CD4-positive, CD25-positive, alpha-beta regulatory T cell (primary cell): ENCODE measurements at regions not wholly inside any gene's neighbourhood (a gene's known extent, or its start where the extent isn't known, plus 50 kb on each side); places are given as distances from the start of the nearest gene placed in this dataset.

Experiments
- ATAC-seq, 2 donors: fragments of 150-1000 bp; cut with Tn5 transposase; one replicate each; pipeline ENCODE4 v1.10.0; 2021; ENCODE audit warnings: low read depth in 2 of 2, moderate number of reproducible peaks in 2 of 2, moderate library complexity in 1 of 2
- DNase-seq, 3 donors: peaks; one replicate each; pipeline versions ENCODE4 v3.0.0 to v3.0.0-alpha.2; 2012 to 2022; ENCODE audit warnings: mixed read lengths in 1 of 3
- H3K27ac ChIP-seq: one replicate; pipeline ENCODE4 v1.7.0; 2013; ENCODE audit warnings: mild to moderate bottlenecking, low read length; ENCODE audit not compliant: insufficient read depth, poor library complexity, severe bottlenecking
- H3K27me3 ChIP-seq: one replicate; pipeline ENCODE4 v1.7.0; 2013; ENCODE audit warnings: low read length; ENCODE audit not compliant: control insufficient read depth, insufficient read depth
- H3K36me3 ChIP-seq: one replicate; pipeline ENCODE4 v1.7.0; 2013; ENCODE audit warnings: mild to moderate bottlenecking, low read length, moderate library complexity; ENCODE audit not compliant: control insufficient read depth, insufficient read depth
- H3K4me1 ChIP-seq: 2 replicates; pipeline ENCODE4 v1.7.0; 2013; ENCODE audit warnings: mild to moderate bottlenecking, low read length; ENCODE audit not compliant: insufficient read depth, control insufficient read depth, poor library complexity, severe bottlenecking
- H3K4me3 ChIP-seq: one replicate; pipeline ENCODE4 v1.7.0; 2013; ENCODE audit warnings: low read depth, mild to moderate bottlenecking, low read length, moderate library complexity
- H3K9me3 ChIP-seq, 2 experiments: 1 replicate in 1 of 2; 2 replicates in 1 of 2; pipeline ENCODE4 v1.7.0; 2013; ENCODE audit warnings: low read length in 2 of 2, mild to moderate bottlenecking in 1 of 2, moderate library complexity in 1 of 2; ENCODE audit not compliant: control insufficient read depth in 2 of 2
- H3K27ac Mint-ChIP-seq, 3 donors: one replicate each; pipeline ENCODE4 v1.8.0; 2020 to 2022; ENCODE audit warnings: mild to moderate bottlenecking in 3 of 3, mixed read lengths in 3 of 3, moderate library complexity in 2 of 3
- H3K27me3 Mint-ChIP-seq: one replicate; pipeline ENCODE4 v1.8.0; 2022; ENCODE audit warnings: mild to moderate bottlenecking, mixed read lengths
- H3K36me3 Mint-ChIP-seq: one replicate; pipeline ENCODE4 v1.8.0; 2020; ENCODE audit warnings: mixed read lengths
- H3K4me1 Mint-ChIP-seq, 4 donors: one replicate each; pipeline ENCODE4 v1.8.0; 2020 to 2022; ENCODE audit warnings: mixed read lengths in 4 of 4, mild to moderate bottlenecking in 1 of 4
- H3K4me3 Mint-ChIP-seq, 4 donors: one replicate each; pipeline ENCODE4 v1.8.0; 2020 to 2022; ENCODE audit warnings: mild to moderate bottlenecking in 4 of 4, mixed read lengths in 4 of 4, moderate library complexity in 3 of 4
- H3K9me3 Mint-ChIP-seq, 7 donors: one replicate each; pipeline ENCODE4 v1.8.0; 2020 to 2022; ENCODE audit warnings: mixed read lengths in 7 of 7, mild to moderate bottlenecking in 3 of 7, moderate library complexity in 2 of 7

GRCh38 chr2:32894119-32894728 lies 52.5 kb upstream of the LTBP1 start:
- Mint-ChIP-seq H3K27ac (no peak overlapping the region), H3K27me3 (peaks cover 30% of the 10 kb centered on the region), H3K36me3 (no peaks in the 10 kb centered on the region), H3K9me3 (peaks cover 0 to 8% (median 0%) of the 10 kb centered on the region in 7 donors), H3K4me1 (peaks cover 0 to 6% (median 0%) of the 10 kb centered on the region in 4 donors), H3K4me3 (peak overlapping the region in 1 of 4 donors; percentile 39)
- ATAC-seq (no peak), DNase-seq (no peak)
- Histone ChIP-seq H3K4me1 (no peaks in the 10 kb centered on the region), H3K27ac (no peak overlapping the region), H3K27me3 (peaks cover 3% of the 10 kb centered on the region), H3K4me3 (no peak overlapping the region), H3K9me3 (no peaks in the 10 kb centered on the region), H3K36me3 (no peaks in the 10 kb centered on the region)

- ATAC-seq (no peak), DNase-seq (peak in 1 of 3 donors; percentile 5)
- H3K27me3 ChIP-seq: peaks cover 3% of the 10 kb centered on the region
- H3K27ac ChIP-seq: no peak overlapping the region
- peaks cover 0 to 6% (median 0%) of the 10 kb centered on the region in 4 donors for H3K4me1 Mint-ChIP-seq
- H3K4me1 ChIP-seq: no peaks in the 10 kb centered on the region
- H3K36me3 Mint-ChIP-seq: no peaks in the 10 kb centered on the region
- H3K9me3 Mint-ChIP-seq: peaks cover 0 to 6% (median 0%) of the 10 kb centered on the region in 7 donors
- no peaks in the 10 kb centered on the region for H3K9me3 ChIP-seq
- H3K36me3 ChIP-seq: no peaks in the 10 kb centered on the region
- no peak overlapping the region for H3K27ac Mint-ChIP-seq
- no peak overlapping the region for H3K4me3 ChIP-seq
- H3K27me3 Mint-ChIP-seq: peaks cover 24% of the 10 kb centered on the region
- H3K4me3 Mint-ChIP-seq: no peak overlapping the region
Observed at GRCh38 chr2:32895424-32895823, 51.3 kb upstream of the LTBP1 start.
